HEK293 (cell line): ENCODE measurements at regions not wholly inside any gene's neighbourhood (a gene's known extent, or its start where the extent isn't known, plus 50 kb on each side); places are given as distances from the start of the nearest gene placed in this dataset.

Source experiments
- ZEB2 ChIP-seq: fragments of 450-650 bp; formaldehyde crosslinking; IDR thresholded peaks from 2 replicates; pipeline ENCODE4 v1.5.1; 2016; ENCODE audit warnings: missing biosample characterization, missing genetic modification characterization
- ZNF292 ChIP-seq: fragments of 450-650 bp; formaldehyde crosslinking; IDR thresholded peaks from 2 replicates; pipeline ENCODE4 v1.5.1; 2016; ENCODE audit warnings: low read depth, missing biosample characterization, missing genetic modification characterization, borderline replicate concordance

DNA sequence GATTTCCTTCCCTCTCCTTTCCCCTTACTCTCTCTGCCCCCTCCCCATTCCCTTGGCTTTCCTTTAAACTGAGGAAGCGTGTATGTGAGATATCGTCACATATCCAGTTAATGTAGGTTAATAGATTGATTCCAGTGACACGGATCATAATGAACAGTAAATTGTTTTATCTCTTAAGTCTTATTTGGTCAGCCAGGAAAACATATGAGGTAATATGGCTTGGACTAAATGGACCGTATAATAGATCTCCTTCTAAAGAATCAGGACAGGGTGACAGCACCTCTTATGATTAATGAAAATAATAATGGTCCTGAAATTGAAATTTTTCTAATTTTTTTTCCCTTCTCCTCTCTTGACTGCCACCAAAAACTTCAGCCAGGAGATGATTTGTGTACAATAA lies 779.8 kb upstream of the NR2F2 start:
- TF ChIP-seq ZEB2 (peak; percentile 49; the same call in 1 of the 2 replicates), ZNF292 (tag by site-specific recombination) (no peak)
